ENCODE measurements at regions not wholly inside any gene's neighbourhood (a gene's known extent, or its start where the extent isn't known, plus 50 kb on each side); places are given as distances from the start of the nearest gene placed in this dataset.

DNA sequence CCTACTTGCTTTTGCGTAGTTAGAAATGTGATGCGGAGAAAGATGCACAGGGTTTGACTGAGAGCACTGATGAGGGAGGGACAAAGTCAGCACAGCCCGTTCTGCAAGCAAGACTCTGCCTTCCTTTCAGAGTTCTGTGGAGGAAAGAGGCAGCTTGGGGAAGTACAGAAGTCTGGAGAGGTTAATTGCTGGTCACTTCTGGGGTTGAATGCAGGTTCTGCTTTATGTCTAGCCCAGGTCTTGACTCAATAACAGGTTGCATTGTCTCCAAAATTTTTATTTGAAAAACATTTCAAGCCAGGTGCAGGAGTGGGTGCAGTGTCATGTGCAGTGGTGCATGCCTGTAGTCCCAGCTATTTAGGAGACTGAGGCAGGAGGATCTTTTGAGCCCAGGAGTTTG is 461.7 kb downstream of the NR2F2 start:
- Histone ChIP-seq H3K36me3 (replicated peaks; ENCODE audit: insufficient read depth, low read length) (no peaks in the 10 kb centered on the region), H3K27me3 (replicated peaks; ENCODE audit: insufficient read depth, low read length) (no peaks in the 10 kb centered on the region), H4K20me1 (ENCODE audit: insufficient read depth, low read length) (no peaks in the 10 kb centered on the region), H3K9me3 (replicated peaks; ENCODE audit: insufficient read depth, low read length) (no peaks in the 10 kb centered on the region), H2AFZ (ENCODE audit: low read length) (no peak overlapping the region), H3K4me3 (ENCODE audit: low read length) (no peak overlapping the region), H3K27ac (ENCODE audit: low read length) (no peak overlapping the region), H3F3A (ENCODE audit: insufficient read depth, low read length) (no peaks in the 10 kb centered on the region), H3K4me2 (ENCODE audit: low read depth, low read length) (no peak overlapping the region), H3K9me2 (replicated peaks; ENCODE audit: insufficient read depth, low read length) (no peaks in the 10 kb centered on the region), H3K9ac (ENCODE audit: low read length) (no peak overlapping the region), H3K4me1 (ENCODE audit: low read length) (no peaks in the 10 kb centered on the region), H3K79me2 (ENCODE audit: low read length) (no peaks in the 10 kb centered on the region)
- no peak for DNase-seq
- TF ChIP-seq, protein P1, sequence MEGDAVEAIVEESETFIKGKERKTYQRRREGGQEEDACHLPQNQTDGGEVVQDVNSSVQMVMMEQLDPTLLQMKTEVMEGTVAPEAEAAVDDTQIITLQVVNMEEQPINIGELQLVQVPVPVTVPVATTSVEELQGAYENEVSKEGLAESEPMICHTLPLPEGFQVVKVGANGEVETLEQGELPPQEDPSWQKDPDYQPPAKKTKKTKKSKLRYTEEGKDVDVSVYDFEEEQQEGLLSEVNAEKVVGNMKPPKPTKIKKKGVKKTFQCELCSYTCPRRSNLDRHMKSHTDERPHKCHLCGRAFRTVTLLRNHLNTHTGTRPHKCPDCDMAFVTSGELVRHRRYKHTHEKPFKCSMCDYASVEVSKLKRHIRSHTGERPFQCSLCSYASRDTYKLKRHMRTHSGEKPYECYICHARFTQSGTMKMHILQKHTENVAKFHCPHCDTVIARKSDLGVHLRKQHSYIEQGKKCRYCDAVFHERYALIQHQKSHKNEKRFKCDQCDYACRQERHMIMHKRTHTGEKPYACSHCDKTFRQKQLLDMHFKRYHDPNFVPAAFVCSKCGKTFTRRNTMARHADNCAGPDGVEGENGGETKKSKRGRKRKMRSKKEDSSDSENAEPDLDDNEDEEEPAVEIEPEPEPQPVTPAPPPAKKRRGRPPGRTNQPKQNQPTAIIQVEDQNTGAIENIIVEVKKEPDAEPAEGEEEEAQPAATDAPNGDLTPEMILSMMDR (IDR thresholded peaks at IDR 0.05; ENCODE audit: low read length) = no peak
- TF ChIP-seq EZH2 (optimal IDR thresholded peaks at IDR 0.05; ENCODE audit: low read depth, low read length) (no peak), EZH2phosphoT487 (IDR thresholded peaks at IDR 0.05; ENCODE audit: low read length) (no peak)

DNA sequence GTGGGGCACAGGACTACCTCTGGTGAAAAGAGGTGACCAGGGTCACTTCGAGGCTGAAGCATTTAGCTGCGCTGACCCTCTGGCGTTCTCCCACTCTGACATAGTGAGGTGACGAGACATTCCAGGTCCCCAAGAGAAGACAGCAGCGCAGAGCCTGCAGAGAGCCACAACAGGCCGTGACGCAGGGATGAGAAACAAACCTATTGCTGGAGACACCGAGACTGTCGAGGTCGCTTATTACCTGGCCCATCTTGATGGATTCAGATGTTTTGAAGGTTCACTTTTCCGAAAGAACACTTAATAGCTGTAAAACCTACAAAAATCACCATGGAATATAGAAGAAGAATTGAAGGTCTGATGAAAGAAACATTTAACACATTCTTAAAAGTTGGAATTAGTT is 466.3 kb downstream of the NR2F2 start:
- no peaks in the 10 kb centered on the region for H3K79me2 ChIP-seq (ENCODE audit: low read length)
- DNase-seq = no peak
- no peaks in the 10 kb centered on the region for H3K27me3 ChIP-seq (replicated peaks; ENCODE audit: insufficient read depth, low read length)
- no peaks in the 10 kb centered on the region for H3K4me1 ChIP-seq (ENCODE audit: low read length)
- no peaks in the 10 kb centered on the region for H3K9me3 ChIP-seq (replicated peaks; ENCODE audit: insufficient read depth, low read length)
- no peak overlapping the region for H3K27ac ChIP-seq (ENCODE audit: low read length)
- no peaks in the 10 kb centered on the region for H3K36me3 ChIP-seq (replicated peaks; ENCODE audit: insufficient read depth, low read length)
- H4K20me1 ChIP-seq (ENCODE audit: insufficient read depth, low read length) = no peaks in the 10 kb centered on the region
- no peak overlapping the region for H3K9ac ChIP-seq (ENCODE audit: low read length)
- H3F3A ChIP-seq (ENCODE audit: insufficient read depth, low read length) = no peaks in the 10 kb centered on the region
- no peak for TF ChIP-seq EZH2 (optimal IDR thresholded peaks at IDR 0.05; ENCODE audit: low read depth, low read length)
- TF ChIP-seq EZH2phosphoT487 (IDR thresholded peaks at IDR 0.05; ENCODE audit: low read length) = no peak
- TF ChIP-seq, protein P1 (IDR thresholded peaks at IDR 0.05; ENCODE audit: low read length) = no peak
- H2AFZ ChIP-seq (ENCODE audit: low read length) = no peak overlapping the region
- no peaks in the 10 kb centered on the region for H3K9me2 ChIP-seq (replicated peaks; ENCODE audit: insufficient read depth, low read length)
- no peak overlapping the region for H3K4me2 ChIP-seq (ENCODE audit: low read depth, low read length)
- H3K4me3 ChIP-seq (ENCODE audit: low read length) = no peak overlapping the region

DNA sequence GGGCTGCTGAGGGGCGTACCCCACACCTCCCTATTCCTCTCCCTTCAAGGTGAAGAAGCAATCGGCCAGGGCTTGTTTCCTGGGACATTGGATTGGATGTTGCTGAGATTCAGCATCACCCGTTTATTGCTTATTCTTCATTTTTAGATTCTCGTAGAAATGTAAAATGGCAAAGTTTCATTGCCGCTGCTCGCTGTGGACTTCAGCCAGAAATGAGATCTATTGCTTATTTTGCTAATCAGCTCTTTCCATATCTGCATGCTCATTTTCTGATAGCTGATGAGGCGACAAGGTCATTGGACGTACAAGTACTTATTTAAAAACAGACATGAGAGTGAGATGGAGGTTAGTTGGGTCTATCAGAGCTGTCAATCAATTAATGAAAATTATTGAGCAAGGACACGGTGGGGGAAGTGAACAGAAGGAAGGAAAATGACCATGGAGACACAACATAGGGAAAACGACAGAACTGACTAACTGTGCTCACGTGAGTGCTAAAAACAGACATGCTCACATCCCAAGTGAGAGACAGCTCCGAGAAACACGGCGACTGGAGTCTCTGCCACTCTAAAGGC is 471.2 kb downstream of the NR2F2 start:
- Histone ChIP-seq H3K36me3 (replicated peaks; ENCODE audit: insufficient read depth, low read length) (no peaks in the 10 kb centered on the region), H3K9me2 (replicated peaks; ENCODE audit: insufficient read depth, low read length) (no peaks in the 10 kb centered on the region), H3F3A (ENCODE audit: insufficient read depth, low read length) (no peaks in the 10 kb centered on the region), H3K79me2 (ENCODE audit: low read length) (no peaks in the 10 kb centered on the region), H3K27ac (ENCODE audit: low read length) (no peak overlapping the region), H2AFZ (ENCODE audit: low read length) (no peak overlapping the region), H3K4me3 (ENCODE audit: low read length) (no peak overlapping the region), H3K4me1 (ENCODE audit: low read length) (no peaks in the 10 kb centered on the region), H4K20me1 (ENCODE audit: insufficient read depth, low read length) (no peaks in the 10 kb centered on the region), H3K4me2 (ENCODE audit: low read depth, low read length) (no peak overlapping the region), H3K9ac (ENCODE audit: low read length) (no peak overlapping the region), H3K27me3 (replicated peaks; ENCODE audit: insufficient read depth, low read length) (no peaks in the 10 kb centered on the region), H3K9me3 (replicated peaks; ENCODE audit: insufficient read depth, low read length) (no peaks in the 10 kb centered on the region)
- DNase-seq = no peak
- TF ChIP-seq, protein P1 (IDR thresholded peaks at IDR 0.05; ENCODE audit: low read length) = no peak
- TF ChIP-seq EZH2phosphoT487 (IDR thresholded peaks at IDR 0.05; ENCODE audit: low read length) (no peak), EZH2 (optimal IDR thresholded peaks at IDR 0.05; ENCODE audit: low read depth, low read length) (no peak)

Measured in MM.1S (cell line).